ENCODE measurements at regions not wholly inside any gene's neighbourhood (a gene's known extent, or its start where the extent isn't known, plus 50 kb on each side); places are given as distances from the start of the nearest gene placed in this dataset.

GRCh38 chr16:86195863-86196630 lies 297.1 kb downstream of the IRF8 start:
- Histone ChIP-seq H3K4me3 (replicated peaks; ENCODE audit: low read depth, low read length) (no peak overlapping the region), H3K36me3 (ENCODE audit: control insufficient read depth, insufficient read depth, low read length) (no peaks in the 10 kb centered on the region), H3K27me3 (replicated peaks; ENCODE audit: control insufficient read depth, insufficient read depth, low read length) (peaks cover 2% of the 10 kb centered on the region)
- no peak for DNase-seq (ENCODE audit: extremely low read depth, insufficient read length)
- no peak for TF ChIP-seq CTCF (IDR thresholded peaks at IDR 0.05; ENCODE audit: insufficient read depth, low read length, poor library complexity, severe bottlenecking)

- DNase-seq (ENCODE audit: extremely low read depth, insufficient read length) = no peak
- TF ChIP-seq CTCF (IDR thresholded peaks at IDR 0.05; ENCODE audit: insufficient read depth, low read length, poor library complexity, severe bottlenecking) = no peak
- H3K27me3 ChIP-seq (replicated peaks; ENCODE audit: control insufficient read depth, insufficient read depth, low read length) = peaks cover 3% of the 10 kb centered on the region
These were observed 297.9 kb downstream of the IRF8 start for GRCh38 chr16:86196687-86197391.

GRCh38 chr16:86198206-86199118 lies 299.5 kb downstream of the IRF8 start:
- no peak for TF ChIP-seq CTCF (IDR thresholded peaks at IDR 0.05; ENCODE audit: insufficient read depth, low read length, poor library complexity, severe bottlenecking)
- Histone ChIP-seq H3K36me3 (ENCODE audit: control insufficient read depth, insufficient read depth, low read length) (no peaks in the 10 kb centered on the region), H3K4me3 (replicated peaks; ENCODE audit: low read depth, low read length) (no peak overlapping the region), H3K27me3 (replicated peaks; ENCODE audit: control insufficient read depth, insufficient read depth, low read length) (peaks cover 3% of the 10 kb centered on the region)
- DNase-seq (ENCODE audit: extremely low read depth, insufficient read length) = no peak

More at GRCh38 chr16:86196687-86197391, 297.9 kb downstream of the IRF8 start:
- H3K36me3 ChIP-seq (ENCODE audit: control insufficient read depth, insufficient read depth, low read length) = no peaks in the 10 kb centered on the region
- no peak overlapping the region for H3K4me3 ChIP-seq (replicated peaks; ENCODE audit: low read depth, low read length)

- Histone ChIP-seq H3K27me3 (replicated peaks; ENCODE audit: control insufficient read depth, insufficient read depth, low read length) (peaks cover 3% of the 10 kb centered on the region), H3K36me3 (ENCODE audit: control insufficient read depth, insufficient read depth, low read length) (no peaks in the 10 kb centered on the region), H3K4me3 (replicated peaks; ENCODE audit: low read depth, low read length) (no peak overlapping the region)
- TF ChIP-seq CTCF (IDR thresholded peaks at IDR 0.05; ENCODE audit: insufficient read depth, low read length, poor library complexity, severe bottlenecking) = no peak
- DNase-seq (ENCODE audit: extremely low read depth, insufficient read length) = no peak
These were observed 300.2 kb downstream of the IRF8 start for GRCh38 chr16:86199182-86199581.

GRCh38 chr16:86199871-86200695 lies 301.1 kb downstream of the IRF8 start:
- Histone ChIP-seq H3K27me3 (replicated peaks; ENCODE audit: control insufficient read depth, insufficient read depth, low read length) (peaks cover 3% of the 10 kb centered on the region), H3K36me3 (ENCODE audit: control insufficient read depth, insufficient read depth, low read length) (no peaks in the 10 kb centered on the region), H3K4me3 (replicated peaks; ENCODE audit: low read depth, low read length) (no peak overlapping the region)
- no peak for DNase-seq (ENCODE audit: extremely low read depth, insufficient read length)
- TF ChIP-seq CTCF (IDR thresholded peaks at IDR 0.05; ENCODE audit: insufficient read depth, low read length, poor library complexity, severe bottlenecking) = no peak

Measured in GM06990 (cell line).